Umbilical cord (tissue), 1 donor: ENCODE measurements at regions not wholly inside any gene's neighbourhood (a gene's known extent, or its start where the extent isn't known, plus 50 kb on each side); places are given as distances from the start of the nearest gene placed in this dataset.

ENCODE experiments used
- DNase-seq: peaks from one replicate; pipeline ENCODE4 v3.0.0-alpha.2; 2015; ENCODE audit warnings: low spot score

DNA sequence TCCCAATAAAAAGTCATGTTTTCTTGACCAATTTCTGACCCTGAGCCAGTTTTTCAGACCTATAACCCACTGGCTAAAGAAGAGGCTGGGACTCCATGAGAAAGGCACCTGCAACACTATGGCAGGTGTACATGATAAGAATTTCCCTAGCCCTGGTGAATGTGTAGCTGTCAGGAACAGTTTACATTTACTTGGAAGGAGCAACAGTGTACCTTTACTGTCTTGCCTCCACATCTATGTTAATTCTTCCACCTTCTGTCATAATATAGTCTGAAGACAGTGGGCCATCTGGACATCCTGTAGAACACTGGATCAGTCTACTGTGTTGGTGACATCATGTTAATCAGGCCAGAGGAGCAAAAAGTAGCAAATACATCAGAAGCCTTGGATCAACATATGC lies 72.1 kb upstream of the CD82 start:
- no peak for DNase-seq

- no peak for DNase-seq
These were observed 71.5 kb upstream of the CD82 start for GRCh38 chr11:44493930-44494329.

DNA sequence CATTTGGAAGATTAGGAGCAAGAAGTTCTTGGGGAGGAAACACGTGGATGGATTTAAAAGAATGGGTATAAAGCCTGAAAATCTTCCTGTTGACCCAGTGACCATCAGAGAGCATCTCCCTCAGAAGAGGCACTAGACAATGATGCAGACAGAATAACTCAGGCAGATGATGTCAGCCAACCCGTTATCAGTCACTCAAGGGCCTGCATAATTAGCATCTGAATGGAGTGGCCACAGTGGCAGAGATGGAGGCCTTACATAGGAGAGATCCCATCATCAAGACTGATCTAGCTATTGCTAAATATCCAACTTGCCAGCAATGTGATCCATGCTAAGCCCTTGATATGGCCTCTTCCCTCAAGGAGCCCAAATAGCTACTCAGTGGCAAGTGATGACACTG lies 70.7 kb upstream of the CD82 start:
- DNase-seq: no peak

GRCh38 chr11:44496391-44496790 lies 69.1 kb upstream of the CD82 start:
- no peak for DNase-seq

DNA sequence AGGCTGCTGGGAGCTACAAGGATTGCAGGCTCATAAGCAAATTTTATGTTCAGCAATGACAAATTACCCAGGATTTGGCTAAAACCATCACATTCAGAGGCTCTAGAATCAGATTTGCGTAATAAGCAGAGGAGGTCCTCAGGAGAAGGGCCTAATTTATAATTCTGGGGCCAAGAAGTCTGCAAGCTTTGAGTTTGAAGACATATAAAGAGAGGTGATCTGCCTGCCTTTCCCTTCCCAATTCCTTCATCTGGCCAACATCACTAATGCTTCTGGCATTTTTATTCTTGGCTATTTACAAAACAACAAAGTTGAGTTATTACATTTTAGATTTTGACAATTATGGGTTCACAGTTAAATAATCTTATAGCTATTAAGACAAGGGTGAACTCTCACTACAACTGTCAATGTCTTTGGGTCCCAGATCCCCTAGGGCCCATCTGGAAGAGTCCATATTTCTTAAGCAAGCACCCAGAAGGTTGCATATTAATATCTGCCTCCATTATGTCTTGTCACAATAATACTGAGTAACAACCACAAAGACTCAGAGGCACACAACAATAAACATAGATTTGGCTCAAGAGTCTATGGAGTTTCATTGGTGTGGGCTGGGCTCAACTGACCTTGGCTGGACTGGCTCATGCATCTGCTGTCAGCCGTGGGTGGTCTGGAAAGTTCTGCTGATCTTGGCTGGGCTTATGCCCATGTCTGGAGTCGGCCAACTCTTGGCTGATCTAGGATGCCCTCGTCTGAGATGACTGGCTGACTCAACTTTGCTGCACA lies 67.2 kb upstream of the CD82 start:
- peak; percentile 69 for DNase-seq

DNA sequence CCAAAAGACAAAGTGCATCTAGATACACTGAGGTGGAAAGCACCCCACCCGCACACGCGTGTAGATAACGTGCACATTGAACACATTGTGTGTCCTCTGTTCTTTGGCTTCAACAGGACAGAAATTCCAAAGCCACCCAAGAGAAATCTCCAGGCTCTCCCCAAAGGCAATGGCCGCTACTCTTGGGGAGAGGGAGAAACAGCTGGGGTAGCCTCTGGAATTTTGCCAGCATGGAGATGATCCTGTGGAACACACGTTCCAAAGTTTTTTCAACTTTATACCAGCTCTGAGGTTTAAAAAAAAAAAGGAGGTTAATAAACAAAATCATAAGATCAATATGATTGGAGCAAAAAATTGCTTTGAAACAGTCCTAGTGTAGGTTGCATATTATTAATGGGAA lies 63.0 kb upstream of the CD82 start:
- DNase-seq: no peak

DNA sequence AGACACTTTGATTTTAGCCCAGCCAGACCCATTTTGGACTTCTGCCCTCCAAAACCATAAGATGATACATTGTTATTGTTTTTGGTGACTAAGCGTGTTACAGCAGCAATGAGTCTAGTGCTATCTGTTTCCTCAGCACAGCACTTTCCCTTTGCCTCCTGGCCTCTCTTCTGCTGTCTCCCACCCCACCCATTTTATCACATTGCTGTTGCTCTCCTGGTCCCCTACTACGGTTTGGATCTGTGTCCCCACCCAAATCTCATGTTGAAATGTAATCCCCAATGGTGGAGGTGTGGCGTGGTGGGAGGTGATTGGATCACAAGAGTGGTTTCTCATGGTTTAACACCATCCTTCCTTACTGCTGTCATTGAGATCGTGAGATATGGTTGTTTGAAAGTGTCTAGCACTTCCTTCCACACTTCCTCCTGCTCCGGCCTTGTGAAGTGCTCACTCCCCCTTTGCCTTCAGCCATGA lies 59.8 kb upstream of the CD82 start:
- DNase-seq: no peak

GRCh38 chr11:44506375-44507016 lies 59.0 kb upstream of the CD82 start:
- DNase-seq: no peak

- no peak for DNase-seq
These were observed 58.0 kb upstream of the CD82 start for GRCh38 chr11:44507491-44507890.

- DNase-seq: no peak
These were observed 57.5 kb upstream of the CD82 start for GRCh38 chr11:44507896-44508445.

GRCh38 chr11:44509296-44509695 lies 56.2 kb upstream of the CD82 start:
- peak; percentile 75 for DNase-seq

GRCh38 chr11:44510372-44510771 lies 55.1 kb upstream of the CD82 start:
- no peak for DNase-seq

GRCh38 chr11:44512818-44513217 lies 52.6 kb upstream of the CD82 start:
- no peak for DNase-seq

- no peak for DNase-seq
These were observed 50.4 kb upstream of the CD82 start for GRCh38 chr11:44515048-44515447.
